HepG2 (cell line): ENCODE measurements at regions not wholly inside any gene's neighbourhood (a gene's known extent, or its start where the extent isn't known, plus 50 kb on each side); places are given as distances from the start of the nearest gene placed in this dataset.

Source experiments
- BRCA1 ChIP-seq: sonication (generic); formaldehyde crosslinking; IDR thresholded peaks from 2 replicates; pipeline ENCODE4 v1.4.0; 2020; ENCODE audit warnings: missing genetic modification reagents
- EP300 ChIP-seq, 3 experiments: sonication (generic) in 1 of 3; formaldehyde crosslinking in 1 of 3; IDR thresholded peaks; 2 replicates each; pipeline versions ENCODE4 v1.5.1 to v1.6.1; 2011 to 2020; ENCODE audit warnings: low read depth in 2 of 3, low read length in 2 of 3, borderline replicate concordance in 1 of 3, improper control_type of control experiment in 1 of 3, mild to moderate bottlenecking in 1 of 3, missing genetic modification reagents in 1 of 3, moderate library complexity in 1 of 3
- SMARCE1 ChIP-seq: fragments of 450-650 bp; IDR thresholded peaks from 2 replicates; pipeline ENCODE4 v1.6.1; 2017; ENCODE audit warnings: borderline replicate concordance
- ZBTB8A ChIP-seq: sonication (generic); formaldehyde crosslinking; IDR thresholded peaks from 2 replicates; pipeline ENCODE4 v1.4.0; 2020; ENCODE audit warnings: mild to moderate bottlenecking, low read depth, missing genetic modification reagents, borderline replicate concordance
- ZNF292 ChIP-seq: sonication (generic); formaldehyde crosslinking; IDR thresholded peaks from 2 replicates; pipeline ENCODE4 v1.8.1; 2022; ENCODE audit warnings: mild to moderate bottlenecking, low read depth, missing genetic modification reagents, borderline replicate concordance
- ZNF790 ChIP-seq: sonication (generic); formaldehyde crosslinking; IDR thresholded peaks from 2 replicates; pipeline ENCODE4 v1.8.0; 2022; ENCODE audit warnings: missing genetic modification reagents, mild to moderate bottlenecking, borderline replicate concordance
- ZNF816 ChIP-seq: sonication (generic); formaldehyde crosslinking; IDR thresholded peaks from 2 replicates; pipeline ENCODE4 v1.8.0; 2022; ENCODE audit warnings: missing genetic modification reagents, mild to moderate bottlenecking, borderline replicate concordance
- ZSCAN29 ChIP-seq: sonication (generic); formaldehyde crosslinking; conservative IDR thresholded peaks from 2 replicates; pipeline ENCODE4 v1.4.0; 2020; ENCODE audit warnings: mild to moderate bottlenecking, missing genetic modification reagents
- TF ChIP-seq, protein P1 (sequence below): sonication (generic); IDR thresholded peaks from 2 replicates; pipeline ENCODE4 v1.6.1; 2016; ENCODE audit warnings: low read depth, borderline replicate concordance
- TF ChIP-seq, protein P2 (sequence below): sonication (generic); formaldehyde crosslinking; IDR thresholded peaks from 2 replicates; pipeline ENCODE4 v1.8.1; 2023; ENCODE audit warnings: missing genetic modification reagents, inconsistent platforms, borderline replicate concordance
- TF ChIP-seq, protein P3 (sequence below): sonication (generic); formaldehyde crosslinking; IDR thresholded peaks from 2 replicates; pipeline ENCODE4 v1.9.0; 2021; ENCODE audit warnings: mild to moderate bottlenecking, missing genetic modification reagents

DNA sequence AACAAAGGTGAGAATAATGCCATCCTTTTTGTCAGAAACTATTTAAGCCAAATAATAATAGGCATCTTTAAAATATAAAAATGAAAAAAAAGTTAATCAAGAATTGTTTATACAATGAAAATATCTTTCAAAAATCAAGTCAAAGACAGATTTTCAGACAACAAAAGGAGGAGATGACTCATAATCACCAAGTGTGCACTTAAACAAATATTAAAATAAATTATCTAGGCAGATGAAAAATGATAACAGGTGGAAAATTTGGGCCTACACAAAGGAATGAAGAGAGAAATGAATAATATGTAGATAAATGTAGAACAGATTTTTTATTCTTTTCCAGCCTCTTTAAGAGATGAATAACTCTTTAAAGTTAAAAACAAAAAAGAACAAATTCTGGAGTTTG, 250.0 kb upstream of the PLEKHG7 start:
- TF ChIP-seq, protein P1, sequence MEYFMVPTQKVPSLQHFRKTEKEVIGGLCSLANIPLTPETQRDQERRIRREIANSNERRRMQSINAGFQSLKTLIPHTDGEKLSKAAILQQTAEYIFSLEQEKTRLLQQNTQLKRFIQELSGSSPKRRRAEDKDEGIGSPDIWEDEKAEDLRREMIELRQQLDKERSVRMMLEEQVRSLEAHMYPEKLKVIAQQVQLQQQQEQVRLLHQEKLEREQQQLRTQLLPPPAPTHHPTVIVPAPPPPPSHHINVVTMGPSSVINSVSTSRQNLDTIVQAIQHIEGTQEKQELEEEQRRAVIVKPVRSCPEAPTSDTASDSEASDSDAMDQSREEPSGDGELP, result no peak
- TF ChIP-seq SMARCE1 (no peak), ZNF292 (CRISPR knock-in tag) (no peak), BRCA1 (CRISPR knock-in tag) (no peak), ZBTB8A (CRISPR knock-in tag) (no peak), ZNF816 (CRISPR knock-in tag) (no peak), EP300 (IDR thresholded peaks at IDR 0.05; ENCODE audit: low read depth in 2 of 2, low read length in 2 of 2) (no peak), EP300 (CRISPR knock-in tag; IDR thresholded peaks at IDR 0.05; ENCODE audit: borderline replicate concordance) (no peak), ZNF790 (no peak), ZSCAN29 (no peak)
- TF ChIP-seq, protein P2, sequence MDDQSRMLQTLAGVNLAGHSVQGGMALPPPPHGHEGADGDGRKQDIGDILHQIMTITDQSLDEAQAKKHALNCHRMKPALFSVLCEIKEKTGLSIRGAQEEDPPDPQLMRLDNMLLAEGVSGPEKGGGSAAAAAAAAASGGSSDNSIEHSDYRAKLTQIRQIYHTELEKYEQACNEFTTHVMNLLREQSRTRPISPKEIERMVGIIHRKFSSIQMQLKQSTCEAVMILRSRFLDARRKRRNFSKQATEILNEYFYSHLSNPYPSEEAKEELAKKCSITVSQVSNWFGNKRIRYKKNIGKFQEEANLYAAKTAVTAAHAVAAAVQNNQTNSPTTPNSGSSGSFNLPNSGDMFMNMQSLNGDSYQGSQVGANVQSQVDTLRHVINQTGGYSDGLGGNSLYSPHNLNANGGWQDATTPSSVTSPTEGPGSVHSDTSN (CRISPR knock-in tag), result no peak
- TF ChIP-seq, protein P3, sequence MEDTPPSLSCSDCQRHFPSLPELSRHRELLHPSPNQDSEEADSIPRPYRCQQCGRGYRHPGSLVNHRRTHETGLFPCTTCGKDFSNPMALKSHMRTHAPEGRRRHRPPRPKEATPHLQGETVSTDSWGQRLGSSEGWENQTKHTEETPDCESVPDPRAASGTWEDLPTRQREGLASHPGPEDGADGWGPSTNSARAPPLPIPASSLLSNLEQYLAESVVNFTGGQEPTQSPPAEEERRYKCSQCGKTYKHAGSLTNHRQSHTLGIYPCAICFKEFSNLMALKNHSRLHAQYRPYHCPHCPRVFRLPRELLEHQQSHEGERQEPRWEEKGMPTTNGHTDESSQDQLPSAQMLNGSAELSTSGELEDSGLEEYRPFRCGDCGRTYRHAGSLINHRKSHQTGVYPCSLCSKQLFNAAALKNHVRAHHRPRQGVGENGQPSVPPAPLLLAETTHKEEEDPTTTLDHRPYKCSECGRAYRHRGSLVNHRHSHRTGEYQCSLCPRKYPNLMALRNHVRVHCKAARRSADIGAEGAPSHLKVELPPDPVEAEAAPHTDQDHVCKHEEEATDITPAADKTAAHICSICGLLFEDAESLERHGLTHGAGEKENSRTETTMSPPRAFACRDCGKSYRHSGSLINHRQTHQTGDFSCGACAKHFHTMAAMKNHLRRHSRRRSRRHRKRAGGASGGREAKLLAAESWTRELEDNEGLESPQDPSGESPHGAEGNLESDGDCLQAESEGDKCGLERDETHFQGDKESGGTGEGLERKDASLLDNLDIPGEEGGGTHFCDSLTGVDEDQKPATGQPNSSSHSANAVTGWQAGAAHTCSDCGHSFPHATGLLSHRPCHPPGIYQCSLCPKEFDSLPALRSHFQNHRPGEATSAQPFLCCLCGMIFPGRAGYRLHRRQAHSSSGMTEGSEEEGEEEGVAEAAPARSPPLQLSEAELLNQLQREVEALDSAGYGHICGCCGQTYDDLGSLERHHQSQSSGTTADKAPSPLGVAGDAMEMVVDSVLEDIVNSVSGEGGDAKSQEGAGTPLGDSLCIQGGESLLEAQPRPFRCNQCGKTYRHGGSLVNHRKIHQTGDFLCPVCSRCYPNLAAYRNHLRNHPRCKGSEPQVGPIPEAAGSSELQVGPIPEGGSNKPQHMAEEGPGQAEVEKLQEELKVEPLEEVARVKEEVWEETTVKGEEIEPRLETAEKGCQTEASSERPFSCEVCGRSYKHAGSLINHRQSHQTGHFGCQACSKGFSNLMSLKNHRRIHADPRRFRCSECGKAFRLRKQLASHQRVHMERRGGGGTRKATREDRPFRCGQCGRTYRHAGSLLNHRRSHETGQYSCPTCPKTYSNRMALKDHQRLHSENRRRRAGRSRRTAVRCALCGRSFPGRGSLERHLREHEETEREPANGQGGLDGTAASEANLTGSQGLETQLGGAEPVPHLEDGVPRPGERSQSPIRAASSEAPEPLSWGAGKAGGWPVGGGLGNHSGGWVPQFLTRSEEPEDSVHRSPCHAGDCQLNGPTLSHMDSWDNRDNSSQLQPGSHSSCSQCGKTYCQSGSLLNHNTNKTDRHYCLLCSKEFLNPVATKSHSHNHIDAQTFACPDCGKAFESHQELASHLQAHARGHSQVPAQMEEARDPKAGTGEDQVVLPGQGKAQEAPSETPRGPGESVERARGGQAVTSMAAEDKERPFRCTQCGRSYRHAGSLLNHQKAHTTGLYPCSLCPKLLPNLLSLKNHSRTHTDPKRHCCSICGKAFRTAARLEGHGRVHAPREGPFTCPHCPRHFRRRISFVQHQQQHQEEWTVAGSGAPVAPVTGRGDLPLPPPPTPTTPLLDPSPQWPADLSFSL, result no peak
